ENCODE measurements at regions not wholly inside any gene's neighbourhood (a gene's known extent, or its start where the extent isn't known, plus 50 kb on each side); places are given as distances from the start of the nearest gene placed in this dataset.
A peak's percentile ranks its signal among the peaks of the same experiment; 100 is the strongest.

- TF ChIP-seq, protein P1, sequence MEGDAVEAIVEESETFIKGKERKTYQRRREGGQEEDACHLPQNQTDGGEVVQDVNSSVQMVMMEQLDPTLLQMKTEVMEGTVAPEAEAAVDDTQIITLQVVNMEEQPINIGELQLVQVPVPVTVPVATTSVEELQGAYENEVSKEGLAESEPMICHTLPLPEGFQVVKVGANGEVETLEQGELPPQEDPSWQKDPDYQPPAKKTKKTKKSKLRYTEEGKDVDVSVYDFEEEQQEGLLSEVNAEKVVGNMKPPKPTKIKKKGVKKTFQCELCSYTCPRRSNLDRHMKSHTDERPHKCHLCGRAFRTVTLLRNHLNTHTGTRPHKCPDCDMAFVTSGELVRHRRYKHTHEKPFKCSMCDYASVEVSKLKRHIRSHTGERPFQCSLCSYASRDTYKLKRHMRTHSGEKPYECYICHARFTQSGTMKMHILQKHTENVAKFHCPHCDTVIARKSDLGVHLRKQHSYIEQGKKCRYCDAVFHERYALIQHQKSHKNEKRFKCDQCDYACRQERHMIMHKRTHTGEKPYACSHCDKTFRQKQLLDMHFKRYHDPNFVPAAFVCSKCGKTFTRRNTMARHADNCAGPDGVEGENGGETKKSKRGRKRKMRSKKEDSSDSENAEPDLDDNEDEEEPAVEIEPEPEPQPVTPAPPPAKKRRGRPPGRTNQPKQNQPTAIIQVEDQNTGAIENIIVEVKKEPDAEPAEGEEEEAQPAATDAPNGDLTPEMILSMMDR (optimal IDR thresholded peaks at IDR 0.05 in 1 of 3, IDR thresholded peaks at IDR 0.05 in 1 of 3, conservative IDR thresholded peaks at IDR 0.05 in 1 of 3; ENCODE audit: extremely low read depth in 1 of 3, insufficient read depth in 2 of 3, low read length in 3 of 3), result peak; percentile 25 to 48 (median 42)
- TF ChIP-seq EZH2 (IDR thresholded peaks at IDR 0.05; ENCODE audit: low read length), result no peak
These were observed 606.3 kb downstream of the TLE1 start for GRCh38 chr9:81083067-81083466.
